ENCODE measurements at regions not wholly inside any gene's neighbourhood (a gene's known extent, or its start where the extent isn't known, plus 50 kb on each side); places are given as distances from the start of the nearest gene placed in this dataset.
A peak's percentile ranks its signal among the peaks of the same experiment; 100 is the strongest.

GRCh38 chr6:84421031-84421430 lies 193.6 kb upstream of the CEP162 start:
- no peak for DNase-seq (ENCODE audit: low spot score)

DNA sequence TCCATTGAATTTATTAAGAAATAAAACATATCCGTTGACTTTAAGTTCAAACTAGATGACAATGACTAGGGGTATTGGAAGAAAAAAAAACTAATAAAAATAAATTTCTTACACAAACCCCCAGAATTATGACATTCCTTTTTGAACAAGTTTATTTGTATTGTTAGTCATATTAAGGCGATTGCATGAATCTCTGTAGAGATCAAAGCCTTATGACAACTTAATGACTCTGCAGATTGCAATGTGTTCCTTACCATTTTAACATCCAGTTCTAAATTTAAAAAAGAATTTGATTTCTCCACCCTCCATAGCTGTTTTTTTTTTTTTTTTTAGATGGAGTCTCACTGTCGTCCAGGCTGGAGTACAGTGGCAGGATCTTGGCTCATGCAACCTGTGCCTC lies 189.8 kb upstream of the CEP162 start:
- peak; percentile 24 for DNase-seq (ENCODE audit: low spot score)

- DNase-seq (ENCODE audit: low spot score): no peak
These were observed 188.7 kb upstream of the CEP162 start for GRCh38 chr6:84416043-84416657.

DNA sequence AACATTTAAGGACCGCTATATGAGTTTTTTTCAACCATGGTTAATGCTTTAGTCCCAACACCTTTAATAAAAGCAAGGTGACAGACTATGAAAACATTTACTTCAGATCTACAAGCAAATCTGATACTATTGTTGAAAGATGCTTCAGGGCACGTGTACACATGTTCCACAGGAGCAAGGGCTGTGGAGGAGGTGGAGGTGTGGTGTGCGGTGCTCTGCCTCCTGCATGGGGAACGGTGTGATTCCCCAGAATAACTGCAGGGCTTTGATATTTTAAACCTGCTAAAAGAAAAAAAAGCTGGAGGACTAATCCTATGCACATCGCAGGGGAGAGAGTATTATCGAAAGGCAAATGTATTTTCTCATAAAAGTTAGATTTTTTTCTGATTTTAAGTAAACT lies 188.1 kb upstream of the CEP162 start:
- DNase-seq (ENCODE audit: low spot score): no peak

DNA sequence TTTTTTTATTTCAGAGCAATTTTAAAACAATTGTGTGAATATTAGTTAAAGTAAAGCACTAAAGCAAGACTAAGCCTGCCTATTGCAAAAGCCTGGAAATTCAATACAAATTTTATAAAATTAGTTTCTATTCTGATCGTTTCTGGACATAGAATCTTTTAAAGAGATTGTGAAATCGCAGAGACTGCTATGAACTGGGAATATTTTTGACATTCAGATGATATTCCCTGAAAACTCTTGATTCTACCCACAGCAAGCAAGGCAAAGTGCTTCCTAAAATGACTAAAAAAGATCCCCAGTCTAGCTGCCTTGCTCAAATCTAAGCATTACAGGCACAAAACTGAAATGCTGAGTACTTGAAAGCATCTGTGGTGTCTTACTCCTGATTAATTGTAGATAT lies 187.6 kb upstream of the CEP162 start:
- no peak for DNase-seq (ENCODE audit: low spot score)

DNA sequence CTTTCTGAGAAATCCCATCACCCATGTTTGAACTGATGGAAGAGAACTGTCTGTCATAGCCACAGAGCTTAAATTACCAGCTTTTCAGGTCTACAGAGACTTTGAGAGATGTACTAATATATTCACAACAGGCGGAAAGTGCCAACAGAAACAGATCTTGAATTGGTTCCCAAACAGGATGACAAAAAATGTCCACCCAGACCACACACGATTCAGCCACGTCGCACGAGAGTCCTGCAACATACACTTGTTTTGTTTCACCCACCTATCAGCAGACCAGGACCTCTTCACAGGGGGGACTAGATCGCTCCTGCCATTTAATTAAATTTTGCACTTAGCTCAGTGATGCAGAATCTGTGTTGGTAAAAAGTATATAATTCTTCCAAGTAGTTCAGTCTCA lies 187.1 kb upstream of the CEP162 start:
- DNase-seq (ENCODE audit: low spot score): no peak

- peak; percentile 58 for DNase-seq (ENCODE audit: low spot score)
These were observed 183.7 kb upstream of the CEP162 start for GRCh38 chr6:84411060-84411629.

GRCh38 chr6:84409911-84410310 lies 182.5 kb upstream of the CEP162 start:
- no peak for DNase-seq (ENCODE audit: low spot score)

- DNase-seq (ENCODE audit: low spot score): no peak
These were observed 180.6 kb upstream of the CEP162 start for GRCh38 chr6:84408028-84408427.

DNA sequence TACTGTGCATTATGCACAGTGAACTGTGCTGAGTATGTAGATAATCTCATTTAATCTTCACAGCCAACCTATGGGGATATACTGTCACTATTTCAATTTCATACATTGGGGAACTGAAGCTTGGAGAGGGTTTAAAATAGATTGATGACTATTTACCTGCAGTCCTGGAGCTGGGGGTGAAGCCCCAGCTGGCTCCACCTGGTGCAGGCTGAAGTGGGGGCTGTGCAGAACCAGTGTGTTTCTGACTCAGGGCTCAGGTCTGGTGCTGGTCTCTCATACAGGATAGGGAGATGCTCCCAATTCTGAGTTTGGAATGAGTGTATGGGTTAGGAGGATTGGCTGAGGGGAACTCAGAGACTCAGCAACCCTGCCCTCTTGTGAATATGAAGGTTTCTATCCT lies 176.1 kb upstream of the CEP162 start:
- DNase-seq (ENCODE audit: low spot score): no peak

GRCh38 chr6:84399003-84399402 lies 171.6 kb upstream of the CEP162 start:
- no peak for DNase-seq (ENCODE audit: low spot score)

DNA sequence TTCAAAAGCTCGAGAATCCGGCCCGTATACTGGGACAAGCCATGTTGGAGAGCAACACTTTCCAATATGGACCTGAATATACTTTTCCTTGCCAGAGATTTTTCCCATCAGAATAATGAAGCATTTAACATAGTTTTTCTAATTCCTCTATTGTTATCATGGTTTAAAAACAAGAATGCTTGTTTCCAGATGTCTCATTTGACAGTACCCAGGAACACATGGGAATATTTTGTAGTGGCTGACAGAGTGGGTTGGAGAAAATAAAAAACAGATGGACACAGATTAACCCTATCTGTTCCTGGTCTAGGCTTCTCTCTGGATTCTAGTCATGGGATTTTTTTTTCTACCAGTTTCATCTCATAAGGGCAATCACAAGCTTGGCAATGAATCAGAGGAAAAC lies 164.8 kb upstream of the CEP162 start:
- DNase-seq (ENCODE audit: low spot score): no peak

DNA sequence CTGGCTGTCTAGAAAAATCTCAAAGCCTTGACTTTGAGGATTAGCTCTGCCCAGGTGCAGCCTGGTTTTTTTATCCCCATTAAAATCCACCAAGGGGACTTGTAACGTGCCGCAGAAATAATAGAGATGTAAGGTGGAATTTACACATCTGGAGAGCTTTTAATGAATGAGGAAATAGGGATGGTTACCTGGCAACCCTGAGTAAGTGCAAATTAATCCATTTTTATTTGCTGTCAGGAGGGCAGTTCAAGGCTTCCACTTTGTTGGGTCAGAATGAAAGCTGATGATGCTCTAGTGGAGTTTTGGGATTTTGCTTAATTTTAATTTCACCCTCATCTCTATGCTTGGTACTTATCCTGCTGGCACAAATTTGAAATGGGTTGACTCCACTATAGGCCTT lies 163.4 kb upstream of the CEP162 start:
- DNase-seq (ENCODE audit: low spot score): no peak

GRCh38 chr6:84390334-84390733 lies 162.9 kb upstream of the CEP162 start:
- no peak for DNase-seq (ENCODE audit: low spot score)

- no peak for DNase-seq (ENCODE audit: low spot score)
These were observed 151.7 kb upstream of the CEP162 start for GRCh38 chr6:84379142-84379541.

GRCh38 chr6:84372290-84372689 lies 144.8 kb upstream of the CEP162 start:
- DNase-seq (ENCODE audit: low spot score): no peak

DNA sequence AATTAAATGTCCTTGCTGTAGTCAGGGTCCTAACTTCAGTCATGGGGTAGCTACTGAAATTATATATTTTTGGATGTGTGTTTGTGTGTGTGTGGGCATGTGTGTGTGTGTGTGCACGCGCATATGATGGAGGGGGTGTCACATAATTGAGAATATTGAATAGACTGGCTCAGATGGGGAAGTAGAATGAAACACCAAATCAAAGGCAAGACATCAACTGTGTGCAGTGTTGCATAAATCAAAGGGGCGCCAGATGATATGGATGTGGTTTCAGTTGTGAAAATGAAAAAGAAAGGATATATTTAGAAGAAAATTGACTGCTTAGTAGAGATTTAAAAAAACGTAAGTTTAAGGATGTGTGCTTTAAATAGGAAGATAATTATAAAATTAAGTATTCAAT lies 144.2 kb upstream of the CEP162 start:
- DNase-seq (ENCODE audit: low spot score): no peak

DNA sequence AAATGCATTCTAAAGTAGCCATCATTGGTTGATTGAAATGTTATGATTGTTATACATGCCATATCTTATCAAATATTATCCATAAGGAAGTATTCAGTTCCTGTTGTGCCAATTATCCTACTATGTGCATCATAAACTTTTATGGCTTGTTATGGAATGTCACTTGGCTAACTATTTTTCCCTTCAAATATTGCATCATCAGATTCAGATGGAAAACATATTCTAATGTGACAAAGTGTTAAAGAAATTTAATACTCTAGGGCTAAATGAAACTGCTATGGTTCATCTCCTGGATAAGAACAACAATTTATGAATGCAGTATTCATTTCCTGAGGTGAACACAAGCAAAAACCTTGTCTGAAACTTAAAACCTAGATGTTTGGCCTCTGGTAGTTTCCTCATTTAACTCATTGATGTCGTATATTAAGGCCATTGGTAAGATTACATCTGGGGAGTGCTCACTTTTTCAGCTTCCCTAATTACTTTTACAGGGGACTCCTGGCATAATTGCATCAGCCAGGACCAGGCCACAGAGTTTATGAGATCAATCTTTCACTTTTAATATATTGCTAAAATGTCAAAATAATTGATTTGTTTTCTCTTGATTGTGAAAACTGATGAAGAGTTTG lies 134.9 kb upstream of the CEP162 start:
- no peak for DNase-seq (ENCODE audit: low spot score)

DNA sequence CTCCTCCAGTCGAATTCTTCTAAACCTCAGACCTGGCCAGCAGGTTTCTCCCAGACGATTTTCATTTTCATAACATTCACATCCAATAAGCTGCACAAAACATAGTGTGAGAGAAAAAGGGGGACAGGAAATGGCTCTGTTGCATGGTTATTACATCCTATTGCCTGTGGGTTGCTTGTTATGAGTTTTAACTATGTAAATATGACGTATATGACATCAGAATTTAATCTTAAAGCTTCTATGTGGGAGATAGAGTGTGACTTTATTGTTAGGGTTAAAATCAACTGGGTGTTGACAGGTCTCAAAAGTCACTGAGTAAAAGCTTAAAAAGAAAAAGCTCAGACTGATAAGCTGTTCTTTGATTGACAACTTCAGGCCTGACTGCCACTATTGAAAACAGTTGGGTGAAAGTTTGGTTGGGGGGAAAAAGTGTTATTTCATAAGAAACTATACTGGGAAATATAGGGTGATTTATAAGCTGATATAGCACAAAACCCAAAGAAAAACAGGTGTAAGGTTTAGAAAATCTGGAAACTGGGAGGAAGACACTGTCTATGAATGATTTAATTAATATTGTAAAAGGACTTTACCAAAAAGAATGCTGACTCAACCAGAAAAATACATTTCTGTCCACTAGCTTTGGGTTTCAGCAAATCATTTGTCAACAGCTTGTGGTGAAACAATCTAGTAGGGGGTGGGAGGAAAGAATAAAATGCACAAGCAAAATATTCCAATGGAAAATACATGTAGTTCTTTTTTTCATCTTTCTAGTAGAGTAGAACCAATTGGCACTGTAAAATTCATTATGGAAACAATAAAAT lies 134.1 kb upstream of the CEP162 start:
- DNase-seq (ENCODE audit: low spot score): no peak

DNA sequence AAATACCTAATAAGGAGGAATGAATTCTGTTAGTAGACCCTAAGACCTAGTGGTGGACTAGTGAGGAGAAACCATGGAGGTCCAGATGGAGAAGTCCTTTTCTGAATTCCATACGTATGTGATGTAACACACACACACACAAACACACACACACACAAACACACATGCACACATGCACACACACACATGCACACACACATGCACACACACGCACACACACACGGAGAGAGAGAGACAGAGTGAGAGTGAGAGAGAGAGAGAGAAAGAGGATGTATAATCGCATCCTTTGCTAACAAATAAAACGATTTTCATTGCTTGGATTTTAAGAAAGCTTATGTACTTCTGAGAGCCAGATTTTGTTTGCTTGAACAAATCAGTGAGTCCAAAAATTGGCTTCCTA lies 132.6 kb upstream of the CEP162 start:
- DNase-seq (ENCODE audit: low spot score): no peak

DNA sequence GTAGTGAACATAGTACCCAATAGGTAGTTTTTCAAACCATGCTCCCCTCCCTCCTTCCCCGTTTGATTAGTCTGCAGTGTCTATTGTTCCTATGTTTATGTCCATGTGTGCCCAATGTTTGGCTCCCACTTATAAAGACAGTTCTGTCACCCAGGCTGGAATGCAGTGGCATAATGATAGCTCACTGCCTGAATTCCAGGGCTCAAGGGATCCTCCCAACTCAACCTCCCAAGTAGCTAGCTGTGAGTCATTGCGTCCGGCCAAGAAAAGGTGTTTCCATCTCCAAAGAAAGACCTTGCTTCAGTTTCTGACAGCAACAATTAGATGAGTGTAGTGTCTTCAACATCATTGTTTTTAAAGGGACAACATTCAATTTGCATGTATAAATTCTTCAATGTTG lies 131.1 kb upstream of the CEP162 start:
- no peak for DNase-seq (ENCODE audit: low spot score)

DNA sequence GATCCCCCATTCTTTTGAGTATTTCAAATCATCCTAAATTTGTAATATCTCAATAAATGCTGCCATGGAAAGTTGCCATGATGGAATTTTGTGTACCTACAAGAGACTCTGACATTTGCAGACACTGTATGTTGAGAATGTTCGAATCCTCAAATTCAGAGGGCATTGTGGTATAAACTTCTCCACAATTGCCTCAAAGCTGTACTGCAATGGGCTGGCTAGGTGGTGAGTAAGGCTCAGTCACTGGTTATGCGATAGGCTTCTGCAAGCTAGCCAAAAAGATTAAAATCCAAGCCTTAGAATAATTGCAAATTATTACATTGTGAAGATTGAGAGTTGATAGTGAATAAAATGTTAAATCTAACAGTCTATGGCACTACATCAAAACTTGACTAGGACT lies 130.2 kb upstream of the CEP162 start:
- no peak for DNase-seq (ENCODE audit: low spot score)

GRCh38 chr6:84356907-84357306 lies 129.5 kb upstream of the CEP162 start:
- no peak for DNase-seq (ENCODE audit: low spot score)
